SK-N-SH (cell line): ENCODE measurements at regions not wholly inside any gene's neighbourhood (a gene's known extent, or its start where the extent isn't known, plus 50 kb on each side); places are given as distances from the start of the nearest gene placed in this dataset.

Experiments used
- EP300 ChIP-seq, 2 experiments: IDR thresholded peaks; 2 replicates each; pipeline versions ENCODE4 v1.4.0 to v1.6.1; 2012; ENCODE audit warnings: borderline replicate concordance in 1 of 2, low read depth in 1 of 2, low read length in 1 of 2
- FOXM1 ChIP-seq: IDR thresholded peaks from 2 replicates; pipeline ENCODE4 v1.4.0; 2012; ENCODE audit warnings: low read depth, mild to moderate bottlenecking
- RXRA ChIP-seq: IDR thresholded peaks from 2 replicates; pipeline ENCODE4 v1.4.0; 2012; ENCODE audit warnings: low read depth, mild to moderate bottlenecking, borderline replicate concordance
- TF ChIP-seq, protein P1 (sequence below): fragments of 200-600 bp; sonication (generic); IDR thresholded peaks from 2 replicates; pipeline ENCODE4 v1.6.1; 2017; ENCODE audit warnings: antibody characterized with exemption, mild to moderate bottlenecking, moderate library complexity

DNA sequence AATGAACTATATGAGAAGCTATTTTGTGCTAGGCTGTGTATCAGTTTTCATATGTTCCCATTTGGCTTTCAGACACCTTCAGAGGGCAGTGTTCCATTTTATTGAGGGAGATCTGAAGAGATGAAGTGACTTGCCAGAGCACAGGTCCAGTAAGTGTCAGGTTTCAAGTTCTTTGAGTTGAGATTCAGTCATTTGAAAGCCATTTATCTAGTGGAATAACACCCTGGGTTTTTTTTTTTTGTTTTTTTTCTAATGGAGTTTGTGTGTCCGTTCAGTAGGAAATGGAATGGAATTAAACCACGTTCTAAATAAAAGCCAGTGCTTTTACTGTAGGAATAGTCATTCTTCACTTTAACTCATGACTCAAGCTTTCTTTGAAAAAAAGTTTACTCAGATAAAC lies 652.9 kb upstream of the USP24 start:
- TF ChIP-seq, protein P1, sequence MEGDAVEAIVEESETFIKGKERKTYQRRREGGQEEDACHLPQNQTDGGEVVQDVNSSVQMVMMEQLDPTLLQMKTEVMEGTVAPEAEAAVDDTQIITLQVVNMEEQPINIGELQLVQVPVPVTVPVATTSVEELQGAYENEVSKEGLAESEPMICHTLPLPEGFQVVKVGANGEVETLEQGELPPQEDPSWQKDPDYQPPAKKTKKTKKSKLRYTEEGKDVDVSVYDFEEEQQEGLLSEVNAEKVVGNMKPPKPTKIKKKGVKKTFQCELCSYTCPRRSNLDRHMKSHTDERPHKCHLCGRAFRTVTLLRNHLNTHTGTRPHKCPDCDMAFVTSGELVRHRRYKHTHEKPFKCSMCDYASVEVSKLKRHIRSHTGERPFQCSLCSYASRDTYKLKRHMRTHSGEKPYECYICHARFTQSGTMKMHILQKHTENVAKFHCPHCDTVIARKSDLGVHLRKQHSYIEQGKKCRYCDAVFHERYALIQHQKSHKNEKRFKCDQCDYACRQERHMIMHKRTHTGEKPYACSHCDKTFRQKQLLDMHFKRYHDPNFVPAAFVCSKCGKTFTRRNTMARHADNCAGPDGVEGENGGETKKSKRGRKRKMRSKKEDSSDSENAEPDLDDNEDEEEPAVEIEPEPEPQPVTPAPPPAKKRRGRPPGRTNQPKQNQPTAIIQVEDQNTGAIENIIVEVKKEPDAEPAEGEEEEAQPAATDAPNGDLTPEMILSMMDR = no peak
- TF ChIP-seq RXRA (no peak), EP300 (IDR thresholded peaks at IDR 0.05; ENCODE audit: borderline replicate concordance in 1 of 2, low read depth in 1 of 2, low read length in 1 of 2) (no peak), FOXM1 (no peak)
